HUES6 (cell line): ENCODE measurements at regions not wholly inside any gene's neighbourhood (a gene's known extent, or its start where the extent isn't known, plus 50 kb on each side); places are given as distances from the start of the nearest gene placed in this dataset.
"Not testable (repeated sequence)": the region's sequence is repeated elsewhere in the genome, so short reads cannot be mapped to it uniquely, and the experiment has no call there.

Source experiments
- H3K27ac ChIP-seq: 2 replicates; pipeline ENCODE4 v1.7.0; 2013; ENCODE audit warnings: low read depth, mild to moderate bottlenecking, low read length, inconsistent platforms
- H3K27me3 ChIP-seq: 2 replicates; pipeline ENCODE4 v1.6.1; 2013; ENCODE audit warnings: low read length; ENCODE audit not compliant: control insufficient read depth, insufficient read depth
- H3K36me3 ChIP-seq: 2 replicates; pipeline ENCODE4 v1.6.1; 2013; ENCODE audit warnings: low read length; ENCODE audit not compliant: control insufficient read depth, insufficient read depth
- H3K4me1 ChIP-seq: 2 replicates; pipeline ENCODE4 v1.6.1; 2013; ENCODE audit warnings: low read length; ENCODE audit not compliant: control insufficient read depth, insufficient read depth
- H3K4me3 ChIP-seq: 2 replicates; pipeline ENCODE4 v1.5.1; 2013; ENCODE audit warnings: low read depth, low read length
- H3K9ac ChIP-seq: one replicate; pipeline ENCODE4 v1.6.1; 2013; ENCODE audit warnings: mild to moderate bottlenecking, low read length
- H3K9me3 ChIP-seq: 2 replicates; pipeline ENCODE4 v1.6.1; 2013; ENCODE audit warnings: low read depth, low read length; ENCODE audit not compliant: control insufficient read depth, insufficient read depth

DNA sequence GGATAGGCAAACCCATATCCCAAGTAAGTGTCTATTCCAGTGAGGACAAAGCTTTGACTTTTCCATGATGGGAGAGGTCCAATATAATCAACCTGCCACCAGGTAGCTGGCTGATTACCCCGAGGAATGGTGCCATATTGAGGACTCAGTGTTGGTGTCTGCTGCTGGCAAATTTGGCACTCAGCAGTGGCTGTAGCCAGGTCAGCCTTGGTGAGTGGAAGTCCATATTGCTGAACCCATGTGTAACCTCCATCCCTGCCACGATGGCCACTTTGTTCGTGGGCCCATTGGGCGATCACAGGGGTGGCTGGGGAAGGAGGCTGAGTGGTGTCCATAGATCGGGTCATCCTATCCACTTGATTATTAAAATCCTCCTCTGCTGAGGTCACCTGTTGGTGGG lies 65.5 kb upstream of the CFAP126 start:
- H3K36me3 ChIP-seq, H3K4me1 ChIP-seq, H3K4me3 ChIP-seq, H3K9ac ChIP-seq, H3K27ac ChIP-seq, H3K9me3 ChIP-seq: not testable (repeated sequence)
- peaks cover 66% of the 10 kb centered on the region for H3K27me3 ChIP-seq

GRCh38 chr1:161432091-161432490 lies 64.4 kb upstream of the CFAP126 start:
- H3K4me1 ChIP-seq, result no peaks in the 10 kb centered on the region
- no peak overlapping the region for H3K27ac ChIP-seq
- no peak overlapping the region for H3K9ac ChIP-seq
- H3K4me3 ChIP-seq, result no peak overlapping the region
- no peaks in the 10 kb centered on the region for H3K9me3 ChIP-seq
- no peaks in the 10 kb centered on the region for H3K36me3 ChIP-seq
- H3K27me3 ChIP-seq, result peaks cover 56% of the 10 kb centered on the region

GRCh38 chr1:161427733-161428516 lies 60.2 kb upstream of the CFAP126 start:
- no peaks in the 10 kb centered on the region for H3K36me3 ChIP-seq
- H3K27ac ChIP-seq, result no peak overlapping the region
- H3K9me3 ChIP-seq, result no peaks in the 10 kb centered on the region
- peak overlapping the region; percentile 43 for H3K9ac ChIP-seq
- peaks cover 40% of the 10 kb centered on the region for H3K27me3 ChIP-seq
- peak overlapping the region; percentile 69 for H3K4me3 ChIP-seq
- H3K4me1 ChIP-seq, result no peaks in the 10 kb centered on the region

- not testable (repeated sequence) for H3K27ac ChIP-seq, H3K9me3 ChIP-seq, H3K36me3 ChIP-seq, H3K4me1 ChIP-seq, H3K9ac ChIP-seq, H3K4me3 ChIP-seq
- peaks cover 14% of the 10 kb centered on the region; the same call in 1 of the 2 replicates for H3K27me3 ChIP-seq
Observed at GRCh38 chr1:161422914-161423313, 55.2 kb upstream of the CFAP126 start.

- H3K36me3 ChIP-seq, result no peaks in the 10 kb centered on the region
- peaks cover 11% of the 10 kb centered on the region; the same call in 1 of the 2 replicates for H3K27me3 ChIP-seq
- no peak overlapping the region for H3K27ac ChIP-seq
- no peaks in the 10 kb centered on the region for H3K4me1 ChIP-seq
- H3K9ac ChIP-seq, result no peak overlapping the region
- H3K4me3 ChIP-seq, result peak overlapping the region; percentile 56
- H3K9me3 ChIP-seq, result no peaks in the 10 kb centered on the region
Observed at GRCh38 chr1:161421456-161421855, 53.8 kb upstream of the CFAP126 start.

DNA sequence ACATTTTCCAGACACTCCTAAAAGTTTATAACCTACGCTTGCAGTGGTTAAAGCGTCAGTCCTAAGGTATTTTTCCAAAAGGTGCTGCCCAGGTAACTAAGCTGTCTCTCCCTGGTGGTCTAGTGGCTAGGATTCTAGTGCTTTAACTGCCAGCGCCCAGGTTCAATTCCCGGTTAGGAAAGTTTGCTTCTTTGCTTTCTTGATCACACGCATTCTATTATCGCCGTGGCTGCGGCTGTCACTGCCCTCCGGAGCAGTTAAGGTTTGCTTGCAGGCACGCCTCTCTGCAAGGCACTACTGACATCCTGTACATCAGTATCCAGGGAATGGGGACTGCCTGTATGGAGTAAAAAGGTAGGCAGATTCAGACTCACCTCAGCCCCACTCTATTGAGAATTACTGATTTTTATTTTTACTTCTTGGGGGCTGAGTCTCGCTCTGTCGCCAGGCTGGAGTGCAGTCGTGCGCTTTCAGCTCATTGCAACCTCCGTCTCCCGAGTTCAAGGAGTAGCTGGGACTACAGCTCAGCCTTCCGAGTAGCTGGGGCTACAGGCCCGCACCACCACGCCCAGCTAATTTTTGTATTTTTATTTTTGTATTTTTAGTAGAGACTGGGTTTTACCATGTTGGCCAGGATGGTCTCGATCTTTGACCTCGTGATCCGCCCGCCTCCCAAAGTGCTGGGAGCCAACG lies 53.2 kb upstream of the CFAP126 start:
- Histone ChIP-seq H3K9me3 (no peaks in the 10 kb centered on the region), H3K4me1 (no peaks in the 10 kb centered on the region), H3K4me3 (peak overlapping the region; percentile 56), H3K27ac (no peak overlapping the region), H3K27me3 (peaks cover 9% of the 10 kb centered on the region; the same call in 1 of the 2 replicates), H3K9ac (no peak overlapping the region), H3K36me3 (no peaks in the 10 kb centered on the region)

GRCh38 chr1:161417536-161417935 lies 49.9 kb upstream of the CFAP126 start:
- not testable (repeated sequence) for H3K9me3 ChIP-seq, H3K36me3 ChIP-seq, H3K27ac ChIP-seq, H3K9ac ChIP-seq, H3K4me1 ChIP-seq, H3K4me3 ChIP-seq, H3K27me3 ChIP-seq
